SK-N-MC (cell line): ENCODE measurements at regions not wholly inside any gene's neighbourhood (a gene's known extent, or its start where the extent isn't known, plus 50 kb on each side); places are given as distances from the start of the nearest gene placed in this dataset.

Experiments
- EZH2 ChIP-seq: fragments of 200-600 bp; sonication (generic); IDR thresholded peaks from one replicate; pipeline ENCODE4 v1.6.1; 2017; ENCODE audit warnings: antibody characterized with exemption
- FOXP2 ChIP-seq: optimal IDR thresholded peaks from 2 replicates; pipeline ENCODE3; 2011; ENCODE audit warnings: mild to moderate bottlenecking, moderate library complexity; ENCODE audit not compliant: insufficient read depth; ENCODE audit errors: extremely low read length, control extremely low read depth
- POLR2AphosphoS5 ChIP-seq: IDR thresholded peaks from 2 replicates; pipeline ENCODE4 v1.6.1; 2012; ENCODE audit warnings: mild to moderate bottlenecking, low read depth, low read length, borderline replicate concordance

DNA sequence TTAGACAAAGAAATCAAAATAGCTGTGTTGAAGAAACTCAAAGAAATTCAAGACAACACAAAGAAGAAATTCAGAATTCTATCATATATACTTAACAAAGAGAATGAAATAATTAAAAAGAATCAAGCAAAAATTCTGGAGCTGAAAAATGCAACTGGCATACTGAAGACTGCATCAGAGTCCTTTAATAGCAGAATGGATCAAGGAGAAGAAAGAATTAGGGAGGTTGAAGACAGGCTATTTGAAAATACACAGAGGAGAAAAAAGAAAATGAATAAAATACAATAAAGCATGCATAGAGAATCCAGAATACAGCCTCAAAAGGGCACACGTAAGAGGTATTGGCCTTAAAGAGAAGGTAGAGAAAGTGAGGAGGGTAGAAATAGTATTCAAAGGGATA lies 179.5 kb upstream of the SPIN4 start:
- TF ChIP-seq EZH2: no peak
- TF ChIP-seq POLR2AphosphoS5: no peak
- TF ChIP-seq FOXP2: no peak
